Mesenchymal stem cell (in vitro differentiated cells and primary cell): ENCODE measurements at regions not wholly inside any gene's neighbourhood (a gene's known extent, or its start where the extent isn't known, plus 50 kb on each side); places are given as distances from the start of the nearest gene placed in this dataset.
A peak's percentile ranks its signal among the peaks of the same experiment; 100 is the strongest.

Experiments
- DNase-seq: peaks from one replicate; pipeline ENCODE4 v3.0.0-alpha.2; 2013
- H2AFZ ChIP-seq: one replicate; pipeline ENCODE4 v1.6.1; 2013; ENCODE audit warnings: low read depth, mild to moderate bottlenecking, control low read depth, inconsistent platforms, low read length, moderate library complexity
- H2AK5ac ChIP-seq: 2 replicates; pipeline ENCODE4 v1.6.1; 2013; ENCODE audit warnings: low read length, moderate library complexity, mild to moderate bottlenecking, inconsistent platforms; ENCODE audit not compliant: severe bottlenecking
- H2BK120ac ChIP-seq: one replicate; pipeline ENCODE4 v1.6.1; 2013; ENCODE audit warnings: low read depth, mild to moderate bottlenecking, inconsistent platforms, low read length, moderate library complexity
- H2BK12ac ChIP-seq, 2 experiments: one replicate each; pipeline ENCODE4 v1.6.1; 2013; ENCODE audit warnings: inconsistent platforms in 2 of 2, low read length in 2 of 2, mild to moderate bottlenecking in 2 of 2, moderate library complexity in 2 of 2, control low read depth in 1 of 2
- H2BK15ac ChIP-seq: one replicate; pipeline ENCODE4 v1.6.1; 2013; ENCODE audit warnings: mild to moderate bottlenecking, low read depth, inconsistent platforms; ENCODE audit not compliant: poor library complexity, severe bottlenecking
- H2BK5ac ChIP-seq: 2 replicates; pipeline ENCODE4 v1.6.1; 2013; ENCODE audit warnings: low read depth, mild to moderate bottlenecking, low read length, control low read depth, inconsistent platforms; ENCODE audit not compliant: poor library complexity, severe bottlenecking
- H3K14ac ChIP-seq, 2 experiments: one replicate each; pipeline ENCODE4 v1.6.1; 2013; ENCODE audit warnings: inconsistent platforms in 2 of 2, low read length in 2 of 2, control low read depth in 1 of 2, mild to moderate bottlenecking in 1 of 2, moderate library complexity in 1 of 2
- H3K18ac ChIP-seq, 2 experiments: one replicate each; pipeline ENCODE4 v1.6.1; 2013; ENCODE audit warnings: inconsistent platforms in 2 of 2, low read length in 2 of 2, control low read depth in 1 of 2, low read depth in 1 of 2, mild to moderate bottlenecking in 1 of 2
- H3K23ac ChIP-seq, 2 experiments: one replicate each; pipeline ENCODE4 v1.6.1; 2013; ENCODE audit warnings: inconsistent platforms in 2 of 2, low read length in 2 of 2, mild to moderate bottlenecking in 2 of 2, moderate library complexity in 2 of 2, control low read depth in 1 of 2
- H3K27ac ChIP-seq: 2 replicates; pipeline ENCODE4 v1.5.1; 2013; ENCODE audit warnings: mild to moderate bottlenecking, moderate library complexity, low read length, control low read depth, inconsistent platforms; ENCODE audit not compliant: poor library complexity, severe bottlenecking
- H3K27me3 ChIP-seq, 2 experiments: 2 replicates each; pipeline versions ENCODE4 v1.6.1 to v1.7.0; 2013; ENCODE audit warnings: low read length in 2 of 2, mild to moderate bottlenecking in 2 of 2, moderate library complexity in 2 of 2, control low read depth in 1 of 2, inconsistent platforms in 1 of 2; ENCODE audit not compliant: control insufficient read depth in 1 of 2, insufficient read depth in 1 of 2
- H3K36me3 ChIP-seq, 2 experiments: 2 replicates each; pipeline versions ENCODE4 v1.6.1 to v1.7.0; 2013; ENCODE audit warnings: low read length in 2 of 2, control low read depth in 1 of 2, inconsistent platforms in 1 of 2, low read depth in 1 of 2, mild to moderate bottlenecking in 1 of 2; ENCODE audit not compliant: insufficient read depth in 2 of 2, control insufficient read depth in 1 of 2
- H3K4ac ChIP-seq, 2 experiments: one replicate each; pipeline ENCODE4 v1.6.1; 2013; ENCODE audit warnings: inconsistent platforms in 2 of 2, low read length in 2 of 2, mild to moderate bottlenecking in 2 of 2, moderate library complexity in 2 of 2, control low read depth in 1 of 2, low read depth in 1 of 2
- H3K4me1 ChIP-seq: 2 replicates; pipeline ENCODE4 v1.6.1; 2013; ENCODE audit warnings: low read depth, low read length, control low read depth; ENCODE audit not compliant: control insufficient read depth, insufficient read depth
- H3K4me2 ChIP-seq: 2 replicates; pipeline ENCODE4 v1.6.1; 2013; ENCODE audit warnings: low read length, mild to moderate bottlenecking, inconsistent platforms; ENCODE audit not compliant: poor library complexity, severe bottlenecking
- H3K4me3 ChIP-seq, 2 experiments: 2 replicates each; pipeline versions ENCODE4 v1.5.1 to v1.7.0; 2013; ENCODE audit warnings: low read length in 2 of 2, mild to moderate bottlenecking in 2 of 2, control low read depth in 1 of 2, low read depth in 1 of 2; ENCODE audit not compliant: insufficient read depth in 1 of 2
- H3K79me1 ChIP-seq: replicated peaks from 2 replicates; pipeline ENCODE4 v1.6.1; 2013; ENCODE audit warnings: mild to moderate bottlenecking, control low read depth, low read length, inconsistent platforms; ENCODE audit not compliant: poor library complexity, severe bottlenecking
- H3K9ac ChIP-seq: 2 replicates; pipeline ENCODE4 v1.7.0; 2013; ENCODE audit warnings: mild to moderate bottlenecking, low read length, moderate library complexity
- H3K9me3 ChIP-seq: 2 replicates; pipeline ENCODE4 v1.7.0; 2013; ENCODE audit warnings: mild to moderate bottlenecking, low read length; ENCODE audit not compliant: control insufficient read depth
- H4K8ac ChIP-seq: one replicate; pipeline ENCODE4 v1.6.1; 2013; ENCODE audit warnings: inconsistent platforms, mild to moderate bottlenecking, low read length, moderate library complexity
- H4K91ac ChIP-seq: one replicate; pipeline ENCODE4 v1.6.1; 2013; ENCODE audit warnings: mild to moderate bottlenecking, low read length, inconsistent platforms
- WGBS: methylation state at CpG from one replicate; pipeline ENCODE4 v1.1.7; 2013; ENCODE audit warnings: mixed read lengths; 5-methylcytosine and 5-hydroxymethylcytosine counted together

DNA sequence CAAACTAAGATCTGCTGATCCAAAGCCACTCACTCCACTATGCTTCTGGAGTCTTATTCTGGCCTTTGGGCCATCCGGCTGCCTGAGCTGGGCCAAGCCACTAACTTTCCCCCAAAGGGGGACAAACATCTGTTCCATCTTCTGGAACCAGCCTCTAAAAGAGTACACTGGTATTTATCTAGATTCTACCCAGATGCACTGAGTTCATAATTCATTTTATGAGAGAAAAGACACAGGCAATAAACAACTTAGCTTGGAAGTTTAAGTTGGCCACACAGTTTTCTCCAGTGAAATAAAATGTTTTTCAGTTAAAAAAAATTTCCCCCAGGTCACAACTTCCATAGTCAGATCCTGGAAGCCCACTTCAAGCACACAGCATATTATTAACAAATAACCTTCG, 80.1 kb upstream of the ARHGEF3 start:
- peaks cover 0 to 11% of the 10 kb centered on the region in 2 experiments for H3K36me3 ChIP-seq
- no peak overlapping the region for H2AK5ac ChIP-seq
- no peaks in the 10 kb centered on the region for H3K9me3 ChIP-seq
- H3K79me1 ChIP-seq, result no peaks in the 10 kb centered on the region
- no peaks in the 10 kb centered on the region for H3K27me3 ChIP-seq
- H3K9ac ChIP-seq, result no peak overlapping the region
- H3K27ac ChIP-seq, result no peak overlapping the region
- H4K8ac ChIP-seq, result no peak overlapping the region
- no peak overlapping the region for H2BK5ac ChIP-seq
- H3K14ac ChIP-seq, result no peak overlapping the region
- H3K4me3 ChIP-seq, result no peak overlapping the region
- H3K23ac ChIP-seq, result no peak overlapping the region
- no peak overlapping the region for H3K4ac ChIP-seq
- no peaks in the 10 kb centered on the region for H3K4me1 ChIP-seq
- whole genome bisulfite sequencing, result 100% methylated on average over 2 of the region's 2 CpGs
- no peak overlapping the region for H3K4me2 ChIP-seq
- no peak overlapping the region for H2AFZ ChIP-seq
- no peak overlapping the region for H4K91ac ChIP-seq
- no peak overlapping the region for H2BK15ac ChIP-seq
- H3K18ac ChIP-seq, result no peak overlapping the region
- H2BK12ac ChIP-seq, result no peak overlapping the region
- H2BK120ac ChIP-seq, result no peak overlapping the region
- DNase-seq, result no peak

- H2BK15ac ChIP-seq, result no peak overlapping the region
- H3K27ac ChIP-seq, result no peak overlapping the region
- H3K36me3 ChIP-seq, result peaks cover 0 to 11% of the 10 kb centered on the region in 2 experiments
- no peaks in the 10 kb centered on the region for H3K27me3 ChIP-seq
- no peak overlapping the region for H2AK5ac ChIP-seq
- no peak overlapping the region for H2BK5ac ChIP-seq
- no peak for DNase-seq
- no peak overlapping the region for H3K23ac ChIP-seq
- 96% methylated on average over 6 of the region's 8 CpGs for WGBS
- no peak overlapping the region for H2AFZ ChIP-seq
- no peak overlapping the region for H3K4me2 ChIP-seq
- no peak overlapping the region for H2BK120ac ChIP-seq
- H3K9ac ChIP-seq, result no peak overlapping the region
- H2BK12ac ChIP-seq, result no peak overlapping the region
- no peak overlapping the region for H3K18ac ChIP-seq
- H3K4ac ChIP-seq, result no peak overlapping the region
- no peak overlapping the region for H3K4me3 ChIP-seq
- no peaks in the 10 kb centered on the region for H3K4me1 ChIP-seq
- no peak overlapping the region for H3K14ac ChIP-seq
- H4K8ac ChIP-seq, result no peak overlapping the region
- H4K91ac ChIP-seq, result no peak overlapping the region
- H3K9me3 ChIP-seq, result no peaks in the 10 kb centered on the region
- no peaks in the 10 kb centered on the region for H3K79me1 ChIP-seq
Measured at GRCh38 chr3:56880720-56881575, 79.2 kb upstream of the ARHGEF3 start.

DNA sequence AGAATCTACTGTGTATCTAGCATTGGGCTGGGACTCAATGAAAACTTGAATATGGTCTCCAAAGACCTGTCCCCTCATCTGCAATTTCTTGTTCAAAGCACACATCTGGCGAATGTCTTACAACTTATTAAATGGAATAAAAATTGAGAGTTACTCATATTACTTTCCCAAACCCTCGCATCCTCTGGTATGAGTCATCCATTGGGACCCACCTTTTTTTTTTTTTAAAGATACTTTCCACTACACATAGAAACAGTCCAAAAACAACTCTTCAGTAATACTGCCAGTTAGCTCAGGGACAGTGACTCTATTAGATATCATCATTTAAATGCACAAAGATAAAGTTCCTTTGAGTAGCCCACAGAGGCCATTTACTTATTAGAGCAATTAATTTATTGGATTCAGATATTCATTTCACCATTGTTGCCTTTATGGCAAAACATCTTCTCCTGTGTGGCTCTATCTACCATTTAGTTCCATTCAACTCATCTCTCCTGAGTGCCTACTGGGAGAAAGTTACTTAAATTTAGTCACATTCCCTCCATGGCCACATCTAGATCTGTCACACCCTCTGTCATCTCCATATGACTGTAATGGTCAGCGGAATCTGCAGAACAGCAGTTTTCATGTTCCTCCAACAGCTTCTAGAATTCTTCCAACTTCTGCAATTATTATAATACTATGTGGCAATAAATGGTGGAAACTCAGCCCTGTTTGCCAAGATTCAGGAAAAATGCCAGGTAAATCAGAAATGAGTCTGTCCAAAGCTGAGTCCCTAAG, 77.9 kb upstream of the ARHGEF3 start:
- no peak overlapping the region for H3K14ac ChIP-seq
- H2BK12ac ChIP-seq, result no peak overlapping the region
- no peaks in the 10 kb centered on the region for H3K27me3 ChIP-seq
- H2BK5ac ChIP-seq, result no peak overlapping the region
- H3K18ac ChIP-seq, result no peak overlapping the region
- H3K9me3 ChIP-seq, result no peaks in the 10 kb centered on the region
- 54% methylated on average over 2 of the region's 3 CpGs for WGBS
- no peaks in the 10 kb centered on the region for H3K4me1 ChIP-seq
- no peak overlapping the region for H3K27ac ChIP-seq
- H3K36me3 ChIP-seq, result peaks cover 0 to 11% of the 10 kb centered on the region in 2 experiments
- no peak overlapping the region for H2AK5ac ChIP-seq
- no peak overlapping the region for H2BK120ac ChIP-seq
- no peak overlapping the region for H2BK15ac ChIP-seq
- no peak overlapping the region for H3K4me3 ChIP-seq
- no peak overlapping the region for H4K8ac ChIP-seq
- no peak overlapping the region for H3K23ac ChIP-seq
- no peak overlapping the region for H4K91ac ChIP-seq
- H3K79me1 ChIP-seq, result no peaks in the 10 kb centered on the region
- no peak overlapping the region for H3K4ac ChIP-seq
- H3K4me2 ChIP-seq, result no peak overlapping the region
- no peak overlapping the region for H3K9ac ChIP-seq
- H2AFZ ChIP-seq, result no peak overlapping the region
- DNase-seq, result no peak

- Histone ChIP-seq H2BK12ac (no peak overlapping the region), H3K9ac (peak overlapping the region; percentile 22), H3K9me3 (no peaks in the 10 kb centered on the region), H4K8ac (no peak overlapping the region), H4K91ac (no peak overlapping the region), H2BK5ac (no peak overlapping the region), H3K79me1 (no peaks in the 10 kb centered on the region), H2AK5ac (no peak overlapping the region), H2AFZ (no peak overlapping the region), H3K14ac (no peak overlapping the region), H3K27ac (no peak overlapping the region), H2BK15ac (no peak overlapping the region), H3K4me3 (no peak overlapping the region), H3K4me1 (no peaks in the 10 kb centered on the region), H3K27me3 (no peaks in the 10 kb centered on the region), H2BK120ac (no peak overlapping the region), H3K4ac (no peak overlapping the region), H3K18ac (peak overlapping the region in 1 of 2 experiments; percentile 60), H3K23ac (no peak overlapping the region), H3K36me3 (peaks cover 0 to 11% of the 10 kb centered on the region in 2 experiments), H3K4me2 (no peak overlapping the region)
- 55% methylated on average over 7 of the region's 8 CpGs for WGBS
- DNase-seq, result peak; percentile 19
Measured at GRCh38 chr3:56878074-56878473, 76.3 kb upstream of the ARHGEF3 start.
